HepG2 (cell line): ENCODE measurements at regions not wholly inside any gene's neighbourhood (a gene's known extent, or its start where the extent isn't known, plus 50 kb on each side); places are given as distances from the start of the nearest gene placed in this dataset.

Source experiments
- AHR ChIP-seq: IDR thresholded peaks from 2 replicates; pipeline ENCODE4 v1.6.1; 2018; ENCODE audit warnings: missing genetic modification reagents, missing compliant biosample characterization
- HIVEP1 ChIP-seq: sonication (generic); formaldehyde crosslinking; IDR thresholded peaks from 2 replicates; pipeline ENCODE4 v1.4.0; 2020; ENCODE audit warnings: mild to moderate bottlenecking, missing genetic modification reagents
- HOXA3 ChIP-seq: sonication (generic); formaldehyde crosslinking; IDR thresholded peaks from 2 replicates; pipeline ENCODE4 v1.5.0; 2020; ENCODE audit warnings: missing genetic modification reagents
- KLF11 ChIP-seq: IDR thresholded peaks from 2 replicates; pipeline ENCODE4 v1.6.1; 2016; ENCODE audit warnings: missing compliant biosample characterization
- NKX3-1 ChIP-seq: sonication (generic); formaldehyde crosslinking; IDR thresholded peaks from 2 replicates; pipeline ENCODE4 v1.5.0; 2020; ENCODE audit warnings: missing genetic modification reagents
- NR2C2 ChIP-seq: sonication (generic); formaldehyde crosslinking; IDR thresholded peaks from 2 replicates; pipeline ENCODE4 v1.4.0; 2020; ENCODE audit warnings: missing genetic modification reagents, mild to moderate bottlenecking, moderate library complexity, borderline replicate concordance
- SALL2 ChIP-seq: sonication (generic); formaldehyde crosslinking; IDR thresholded peaks from 2 replicates; pipeline ENCODE4 v1.8.1; 2023; ENCODE audit warnings: mild to moderate bottlenecking, missing genetic modification reagents, inconsistent platforms
- SMAD1 ChIP-seq: sonication (generic); formaldehyde crosslinking; IDR thresholded peaks from 2 replicates; pipeline ENCODE4 v1.4.0; 2020; ENCODE audit warnings: missing genetic modification reagents, low read depth, mild to moderate bottlenecking, borderline replicate concordance
- SPEN ChIP-seq: sonication (generic); formaldehyde crosslinking; IDR thresholded peaks from 2 replicates; pipeline ENCODE4 v1.5.1; 2020; ENCODE audit warnings: low read depth, mild to moderate bottlenecking, missing genetic modification reagents
- TCF7L2 ChIP-seq: IDR thresholded peaks from 2 replicates; pipeline ENCODE4 v1.6.1; 2011; ENCODE audit warnings: mild to moderate bottlenecking, low read depth, low read length, moderate library complexity
- ZNF446 ChIP-seq: sonication (generic); formaldehyde crosslinking; IDR thresholded peaks from 2 replicates; pipeline ENCODE4 v1.5.0; 2020; ENCODE audit warnings: mild to moderate bottlenecking, missing genetic modification reagents
- ZNF501 ChIP-seq: sonication (generic); formaldehyde crosslinking; IDR thresholded peaks from 2 replicates; pipeline ENCODE4 v1.5.1; 2020; ENCODE audit warnings: mild to moderate bottlenecking, moderate library complexity, missing genetic modification reagents
- ZNF7 ChIP-seq: IDR thresholded peaks from 2 replicates; pipeline ENCODE4 v1.6.1; 2016; ENCODE audit warnings: missing biosample characterization, missing genetic modification reagents
- ZNF792 ChIP-seq: IDR thresholded peaks from 2 replicates; pipeline ENCODE4 v1.6.1; 2016
- ZNF839 ChIP-seq: sonication (generic); formaldehyde crosslinking; IDR thresholded peaks from 2 replicates; pipeline ENCODE4 v1.4.0; 2020; ENCODE audit warnings: missing genetic modification reagents, mild to moderate bottlenecking, borderline replicate concordance
- TF ChIP-seq, protein P1 (sequence below): sonication (generic); formaldehyde crosslinking; IDR thresholded peaks from 2 replicates; pipeline ENCODE4 v1.4.0; 2020; ENCODE audit warnings: missing genetic modification reagents, borderline replicate concordance
- TF ChIP-seq, protein P2 (sequence below): sonication (generic); formaldehyde crosslinking; IDR thresholded peaks from 2 replicates; pipeline ENCODE4 v1.4.0; 2020; ENCODE audit warnings: low read depth, mild to moderate bottlenecking, missing genetic modification reagents
- TF ChIP-seq, protein P3 (sequence below), 2 experiments: sonication (generic) in 1 of 2; formaldehyde crosslinking in 1 of 2; IDR thresholded peaks; 2 replicates each; pipeline versions ENCODE4 v1.4.0 to v1.6.1; 2018 to 2020; ENCODE audit warnings: missing genetic modification reagents in 2 of 2, borderline replicate concordance in 1 of 2, low read depth in 1 of 2, mild to moderate bottlenecking in 1 of 2, missing biosample characterization in 1 of 2
- TF ChIP-seq, protein P4 (sequence below): sonication (generic); formaldehyde crosslinking; conservative IDR thresholded peaks from 2 replicates; pipeline ENCODE4 v1.8.0; 2022; ENCODE audit warnings: mild to moderate bottlenecking, moderate library complexity, missing genetic modification reagents
- TF ChIP-seq, protein P5 (sequence below): sonication (generic); formaldehyde crosslinking; conservative IDR thresholded peaks from 2 replicates; pipeline ENCODE4 v1.4.0; 2020; ENCODE audit warnings: mild to moderate bottlenecking, missing genetic modification reagents, moderate library complexity

DNA sequence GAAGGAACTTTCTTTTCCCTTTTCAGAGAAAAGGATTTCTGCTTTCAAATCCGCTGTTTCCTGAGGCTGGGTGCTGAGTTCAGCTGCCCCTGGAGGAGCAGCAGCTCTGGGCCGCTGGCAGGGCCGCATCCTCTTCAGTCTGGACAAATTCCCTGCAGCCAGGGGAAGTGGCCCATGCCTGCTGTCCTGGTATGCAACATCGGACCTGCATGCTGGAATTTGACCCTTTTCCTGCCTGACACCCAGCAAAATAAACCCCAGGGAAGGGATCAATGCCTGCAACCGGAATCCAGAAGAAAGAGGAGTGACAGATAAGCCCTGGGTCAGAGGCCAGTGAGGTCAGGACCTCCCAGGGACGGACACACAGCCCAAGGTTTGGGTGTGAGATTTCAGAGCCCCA is 54.1 kb upstream of the LINC01488 start (continued):
- TF ChIP-seq, protein P1, sequence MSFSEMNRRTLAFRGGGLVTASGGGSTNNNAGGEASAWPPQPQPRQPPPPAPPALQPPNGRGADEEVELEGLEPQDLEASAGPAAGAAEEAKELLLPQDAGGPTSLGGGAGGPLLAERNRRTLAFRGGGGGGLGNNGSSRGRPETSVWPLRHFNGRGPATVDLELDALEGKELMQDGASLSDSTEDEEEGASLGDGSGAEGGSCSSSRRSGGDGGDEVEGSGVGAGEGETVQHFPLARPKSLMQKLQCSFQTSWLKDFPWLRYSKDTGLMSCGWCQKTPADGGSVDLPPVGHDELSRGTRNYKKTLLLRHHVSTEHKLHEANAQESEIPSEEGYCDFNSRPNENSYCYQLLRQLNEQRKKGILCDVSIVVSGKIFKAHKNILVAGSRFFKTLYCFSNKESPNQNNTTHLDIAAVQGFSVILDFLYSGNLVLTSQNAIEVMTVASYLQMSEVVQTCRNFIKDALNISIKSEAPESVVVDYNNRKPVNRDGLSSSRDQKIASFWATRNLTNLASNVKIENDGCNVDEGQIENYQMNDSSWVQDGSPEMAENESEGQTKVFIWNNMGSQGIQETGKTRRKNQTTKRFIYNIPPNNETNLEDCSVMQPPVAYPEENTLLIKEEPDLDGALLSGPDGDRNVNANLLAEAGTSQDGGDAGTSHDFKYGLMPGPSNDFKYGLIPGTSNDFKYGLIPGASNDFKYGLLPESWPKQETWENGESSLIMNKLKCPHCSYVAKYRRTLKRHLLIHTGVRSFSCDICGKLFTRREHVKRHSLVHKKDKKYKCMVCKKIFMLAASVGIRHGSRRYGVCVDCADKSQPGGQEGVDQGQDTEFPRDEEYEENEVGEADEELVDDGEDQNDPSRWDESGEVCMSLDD (CRISPR knock-in tag): 0 out of 2 replicates have a peak, but pooled peaks have one; percentile 58
- TF ChIP-seq, protein P2, sequence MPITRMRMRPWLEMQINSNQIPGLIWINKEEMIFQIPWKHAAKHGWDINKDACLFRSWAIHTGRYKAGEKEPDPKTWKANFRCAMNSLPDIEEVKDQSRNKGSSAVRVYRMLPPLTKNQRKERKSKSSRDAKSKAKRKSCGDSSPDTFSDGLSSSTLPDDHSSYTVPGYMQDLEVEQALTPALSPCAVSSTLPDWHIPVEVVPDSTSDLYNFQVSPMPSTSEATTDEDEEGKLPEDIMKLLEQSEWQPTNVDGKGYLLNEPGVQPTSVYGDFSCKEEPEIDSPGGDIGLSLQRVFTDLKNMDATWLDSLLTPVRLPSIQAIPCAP: no peak
- TF ChIP-seq HOXA3 (CRISPR knock-in tag): peak; percentile 88
- peak; percentile 74; the same call in 1 of the 2 replicates for TF ChIP-seq ZNF501 (CRISPR knock-in tag)
- no peak for TF ChIP-seq ZNF446
- no peak for TF ChIP-seq TCF7L2
- TF ChIP-seq KLF11 (CRISPR knock-in tag): 0 out of 2 replicates have a peak, but pooled peaks have one; percentile 23
- TF ChIP-seq SMAD1 (CRISPR knock-in tag): peak; percentile 62; the same call in 1 of the 2 replicates
- peak; percentile 74; the same call in 1 of the 2 replicates for TF ChIP-seq ZNF792 (CRISPR knock-in tag)
- no peak for TF ChIP-seq ZNF839 (CRISPR knock-in tag)
- TF ChIP-seq ZNF7 (CRISPR knock-in tag): 0 out of 2 replicates have a peak, but pooled peaks have one; percentile 69
- peak; percentile 92 for TF ChIP-seq NR2C2 (CRISPR knock-in tag)
- peak; percentile 65 for TF ChIP-seq SPEN (CRISPR knock-in tag)
- peak; percentile 74 for TF ChIP-seq HIVEP1 (CRISPR knock-in tag)
- TF ChIP-seq NKX3-1: no peak
- no peak for TF ChIP-seq AHR (CRISPR knock-in tag)
- TF ChIP-seq SALL2 (CRISPR knock-in tag): peak; percentile 59; the same call in 1 of the 2 replicates
- TF ChIP-seq, protein P3, sequence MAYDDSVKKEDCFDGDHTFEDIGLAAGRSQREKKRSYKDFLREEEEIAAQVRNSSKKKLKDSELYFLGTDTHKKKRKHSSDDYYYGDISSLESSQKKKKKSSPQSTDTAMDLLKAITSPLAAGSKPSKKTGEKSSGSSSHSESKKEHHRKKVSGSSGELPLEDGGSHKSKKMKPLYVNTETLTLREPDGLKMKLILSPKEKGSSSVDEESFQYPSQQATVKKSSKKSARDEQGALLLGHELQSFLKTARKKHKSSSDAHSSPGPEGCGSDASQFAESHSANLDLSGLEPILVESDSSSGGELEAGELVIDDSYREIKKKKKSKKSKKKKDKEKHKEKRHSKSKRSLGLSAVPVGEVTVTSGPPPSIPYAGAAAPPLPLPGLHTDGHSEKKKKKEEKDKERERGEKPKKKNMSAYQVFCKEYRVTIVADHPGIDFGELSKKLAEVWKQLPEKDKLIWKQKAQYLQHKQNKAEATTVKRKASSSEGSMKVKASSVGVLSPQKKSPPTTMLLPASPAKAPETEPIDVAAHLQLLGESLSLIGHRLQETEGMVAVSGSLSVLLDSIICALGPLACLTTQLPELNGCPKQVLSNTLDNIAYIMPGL (CRISPR knock-in tag; IDR thresholded peaks at IDR 0.05; ENCODE audit: borderline replicate concordance in 1 of 2, low read depth in 1 of 2): peak in 1 of 2 experiments; percentile 46; a peak in 1 of 4 replicates
- TF ChIP-seq, protein P4, sequence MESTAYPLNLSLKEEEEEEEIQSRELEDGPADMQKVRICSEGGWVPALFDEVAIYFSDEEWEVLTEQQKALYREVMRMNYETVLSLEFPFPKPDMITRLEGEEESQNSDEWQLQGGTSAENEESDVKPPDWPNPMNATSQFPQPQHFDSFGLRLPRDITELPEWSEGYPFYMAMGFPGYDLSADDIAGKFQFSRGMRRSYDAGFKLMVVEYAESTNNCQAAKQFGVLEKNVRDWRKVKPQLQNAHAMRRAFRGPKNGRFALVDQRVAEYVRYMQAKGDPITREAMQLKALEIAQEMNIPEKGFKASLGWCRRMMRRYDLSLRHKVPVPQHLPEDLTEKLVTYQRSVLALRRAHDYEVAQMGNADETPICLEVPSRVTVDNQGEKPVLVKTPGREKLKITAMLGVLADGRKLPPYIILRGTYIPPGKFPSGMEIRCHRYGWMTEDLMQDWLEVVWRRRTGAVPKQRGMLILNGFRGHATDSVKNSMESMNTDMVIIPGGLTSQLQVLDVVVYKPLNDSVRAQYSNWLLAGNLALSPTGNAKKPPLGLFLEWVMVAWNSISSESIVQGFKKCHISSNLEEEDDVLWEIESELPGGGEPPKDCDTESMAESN (CRISPR knock-in tag): peak; percentile 78
- TF ChIP-seq, protein P5, sequence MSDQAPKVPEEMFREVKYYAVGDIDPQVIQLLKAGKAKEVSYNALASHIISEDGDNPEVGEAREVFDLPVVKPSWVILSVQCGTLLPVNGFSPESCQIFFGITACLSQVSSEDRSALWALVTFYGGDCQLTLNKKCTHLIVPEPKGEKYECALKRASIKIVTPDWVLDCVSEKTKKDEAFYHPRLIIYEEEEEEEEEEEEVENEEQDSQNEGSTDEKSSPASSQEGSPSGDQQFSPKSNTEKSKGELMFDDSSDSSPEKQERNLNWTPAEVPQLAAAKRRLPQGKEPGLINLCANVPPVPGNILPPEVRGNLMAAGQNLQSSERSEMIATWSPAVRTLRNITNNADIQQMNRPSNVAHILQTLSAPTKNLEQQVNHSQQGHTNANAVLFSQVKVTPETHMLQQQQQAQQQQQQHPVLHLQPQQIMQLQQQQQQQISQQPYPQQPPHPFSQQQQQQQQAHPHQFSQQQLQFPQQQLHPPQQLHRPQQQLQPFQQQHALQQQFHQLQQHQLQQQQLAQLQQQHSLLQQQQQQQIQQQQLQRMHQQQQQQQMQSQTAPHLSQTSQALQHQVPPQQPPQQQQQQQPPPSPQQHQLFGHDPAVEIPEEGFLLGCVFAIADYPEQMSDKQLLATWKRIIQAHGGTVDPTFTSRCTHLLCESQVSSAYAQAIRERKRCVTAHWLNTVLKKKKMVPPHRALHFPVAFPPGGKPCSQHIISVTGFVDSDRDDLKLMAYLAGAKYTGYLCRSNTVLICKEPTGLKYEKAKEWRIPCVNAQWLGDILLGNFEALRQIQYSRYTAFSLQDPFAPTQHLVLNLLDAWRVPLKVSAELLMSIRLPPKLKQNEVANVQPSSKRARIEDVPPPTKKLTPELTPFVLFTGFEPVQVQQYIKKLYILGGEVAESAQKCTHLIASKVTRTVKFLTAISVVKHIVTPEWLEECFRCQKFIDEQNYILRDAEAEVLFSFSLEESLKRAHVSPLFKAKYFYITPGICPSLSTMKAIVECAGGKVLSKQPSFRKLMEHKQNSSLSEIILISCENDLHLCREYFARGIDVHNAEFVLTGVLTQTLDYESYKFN: peak; percentile 99
